ENCODE measurements at regions not wholly inside any gene's neighbourhood (a gene's known extent, or its start where the extent isn't known, plus 50 kb on each side); places are given as distances from the start of the nearest gene placed in this dataset.

- Histone ChIP-seq H2AFZ (ENCODE audit: low read length) (no peak overlapping the region), H3K36me3 (ENCODE audit: insufficient read depth, low read length) (no peaks in the 10 kb centered on the region), H3K4me2 (ENCODE audit: low read length) (no peak overlapping the region), H4K20me1 (ENCODE audit: insufficient read depth, low read length) (no peaks in the 10 kb centered on the region), H3K4me3 (ENCODE audit: low read depth, low read length, poor library complexity, severe bottlenecking) (no peak overlapping the region), H3K27ac (ENCODE audit: low read depth, low read length, poor library complexity, severe bottlenecking) (no peak overlapping the region), H3K9me2 (ENCODE audit: insufficient read depth, low read length) (no peaks in the 10 kb centered on the region), H3K9me3 (ENCODE audit: low read length) (no peaks in the 10 kb centered on the region), H3K79me2 (ENCODE audit: insufficient read depth, low read depth, low read length) (no peaks in the 10 kb centered on the region), H3K4me1 (ENCODE audit: insufficient read depth, low read length, poor library complexity, severe bottlenecking) (no peaks in the 10 kb centered on the region)
- DNase-seq (ENCODE audit: low spot score) = no peak
- ChIA-PET POLR2A (no interaction called here), CTCF (ENCODE audit: unreplicated experiment) (no interaction called here)
- no TSS peak for BruUV-seq (replicated peaks)
- intact Hi-C loops (cut with micrococcal nuclease; ENCODE audit: unreplicated experiment) = no loop called here
- no peak for TF ChIP-seq EZH2phosphoT487 (IDR thresholded peaks at IDR 0.05; ENCODE audit: borderline replicate concordance, low read depth, low read length)
- TF ChIP-seq, protein P1, sequence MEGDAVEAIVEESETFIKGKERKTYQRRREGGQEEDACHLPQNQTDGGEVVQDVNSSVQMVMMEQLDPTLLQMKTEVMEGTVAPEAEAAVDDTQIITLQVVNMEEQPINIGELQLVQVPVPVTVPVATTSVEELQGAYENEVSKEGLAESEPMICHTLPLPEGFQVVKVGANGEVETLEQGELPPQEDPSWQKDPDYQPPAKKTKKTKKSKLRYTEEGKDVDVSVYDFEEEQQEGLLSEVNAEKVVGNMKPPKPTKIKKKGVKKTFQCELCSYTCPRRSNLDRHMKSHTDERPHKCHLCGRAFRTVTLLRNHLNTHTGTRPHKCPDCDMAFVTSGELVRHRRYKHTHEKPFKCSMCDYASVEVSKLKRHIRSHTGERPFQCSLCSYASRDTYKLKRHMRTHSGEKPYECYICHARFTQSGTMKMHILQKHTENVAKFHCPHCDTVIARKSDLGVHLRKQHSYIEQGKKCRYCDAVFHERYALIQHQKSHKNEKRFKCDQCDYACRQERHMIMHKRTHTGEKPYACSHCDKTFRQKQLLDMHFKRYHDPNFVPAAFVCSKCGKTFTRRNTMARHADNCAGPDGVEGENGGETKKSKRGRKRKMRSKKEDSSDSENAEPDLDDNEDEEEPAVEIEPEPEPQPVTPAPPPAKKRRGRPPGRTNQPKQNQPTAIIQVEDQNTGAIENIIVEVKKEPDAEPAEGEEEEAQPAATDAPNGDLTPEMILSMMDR (conservative IDR thresholded peaks at IDR 0.05; ENCODE audit: low read length) = no peak
Measured at GRCh38 chr18:38635709-38636430, 1070.3 kb upstream of the CELF4 start.

- no peak overlapping the region for H3K4me2 ChIP-seq (ENCODE audit: low read length)
- BruUV-seq (replicated peaks) = no TSS peak
- H3K36me3 ChIP-seq (ENCODE audit: insufficient read depth, low read length) = no peaks in the 10 kb centered on the region
- H2AFZ ChIP-seq (ENCODE audit: low read length) = no peak overlapping the region
- H3K79me2 ChIP-seq (ENCODE audit: insufficient read depth, low read depth, low read length) = no peaks in the 10 kb centered on the region
- TF ChIP-seq, protein P1 (conservative IDR thresholded peaks at IDR 0.05; ENCODE audit: low read length) = no peak
- no peak for TF ChIP-seq EZH2phosphoT487 (IDR thresholded peaks at IDR 0.05; ENCODE audit: borderline replicate concordance, low read depth, low read length)
- H3K4me1 ChIP-seq (ENCODE audit: insufficient read depth, low read length, poor library complexity, severe bottlenecking) = no peaks in the 10 kb centered on the region
- intact Hi-C loops (cut with micrococcal nuclease; ENCODE audit: unreplicated experiment) = no loop called here
- H3K9me2 ChIP-seq (ENCODE audit: insufficient read depth, low read length) = no peaks in the 10 kb centered on the region
- no peak overlapping the region for H3K27ac ChIP-seq (ENCODE audit: low read depth, low read length, poor library complexity, severe bottlenecking)
- CTCF ChIA-PET (ENCODE audit: unreplicated experiment) = no interaction called here
- no peak overlapping the region for H3K4me3 ChIP-seq (ENCODE audit: low read depth, low read length, poor library complexity, severe bottlenecking)
- H4K20me1 ChIP-seq (ENCODE audit: insufficient read depth, low read length) = no peaks in the 10 kb centered on the region
- DNase-seq (ENCODE audit: low spot score) = no peak
- no peaks in the 10 kb centered on the region for H3K9me3 ChIP-seq (ENCODE audit: low read length)
- POLR2A ChIA-PET = interaction anchor here (1.2 kb wide), 1 partner anchor 11 kb away, joined by 3 read pairs; no protein-coding TSS in a partner anchor
Measured at GRCh38 chr18:38634117-38634516, 1068.5 kb upstream of the CELF4 start.

GRCh38 chr18:38633333-38633732 is 1067.7 kb upstream of the CELF4 start:
- intact Hi-C loops (cut with micrococcal nuclease; ENCODE audit: unreplicated experiment) = no loop called here
- Histone ChIP-seq H2AFZ (ENCODE audit: low read length) (no peak overlapping the region), H3K4me3 (ENCODE audit: low read depth, low read length, poor library complexity, severe bottlenecking) (no peak overlapping the region), H3K27ac (ENCODE audit: low read depth, low read length, poor library complexity, severe bottlenecking) (no peak overlapping the region), H3K36me3 (ENCODE audit: insufficient read depth, low read length) (no peaks in the 10 kb centered on the region), H3K4me2 (ENCODE audit: low read length) (no peak overlapping the region), H3K9me2 (ENCODE audit: insufficient read depth, low read length) (no peaks in the 10 kb centered on the region), H3K9me3 (ENCODE audit: low read length) (no peaks in the 10 kb centered on the region), H3K79me2 (ENCODE audit: insufficient read depth, low read depth, low read length) (no peaks in the 10 kb centered on the region), H3K4me1 (ENCODE audit: insufficient read depth, low read length, poor library complexity, severe bottlenecking) (no peaks in the 10 kb centered on the region), H4K20me1 (ENCODE audit: insufficient read depth, low read length) (no peaks in the 10 kb centered on the region)
- POLR2A ChIA-PET = no interaction called here
- no peak for DNase-seq (ENCODE audit: low spot score)
- CTCF ChIA-PET (ENCODE audit: unreplicated experiment) = no interaction called here
- BruUV-seq (replicated peaks) = no TSS peak
- TF ChIP-seq, protein P1 (conservative IDR thresholded peaks at IDR 0.05; ENCODE audit: low read length) = no peak
